ENCODE measurements at regions not wholly inside any gene's neighbourhood (a gene's known extent, or its start where the extent isn't known, plus 50 kb on each side); places are given as distances from the start of the nearest gene placed in this dataset.
"Not testable (repeated sequence)": the region's sequence is repeated elsewhere in the genome, so short reads cannot be mapped to it uniquely, and the experiment has no call there.

- no peak for DNase-seq
These were observed 157.0 kb downstream of the SHANK2 start for GRCh38 chr11:71095294-71095850.

- DNase-seq, result no peak
These were observed 157.9 kb downstream of the SHANK2 start for GRCh38 chr11:71094296-71095077.

DNA sequence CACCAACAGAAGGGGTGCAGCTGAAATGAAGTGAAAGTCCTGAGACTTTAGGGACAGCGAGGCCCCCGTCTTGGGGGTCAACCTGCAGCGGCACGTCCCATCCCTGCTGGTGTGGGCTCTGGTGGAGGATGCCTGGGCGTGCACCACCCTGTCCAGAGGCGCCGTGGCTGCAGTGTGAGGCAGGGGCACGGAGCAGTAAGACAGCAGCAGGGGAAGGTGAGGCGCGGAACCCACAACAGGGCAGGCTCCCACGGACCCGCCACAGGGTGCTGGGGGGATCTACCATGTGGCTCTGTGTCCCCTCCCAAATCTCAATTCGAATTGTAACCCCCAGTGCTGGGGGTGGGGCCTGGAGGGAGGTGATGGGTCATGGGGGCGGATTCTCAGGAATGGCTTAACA is 158.6 kb downstream of the SHANK2 start:
- DNase-seq, result no peak

DNA sequence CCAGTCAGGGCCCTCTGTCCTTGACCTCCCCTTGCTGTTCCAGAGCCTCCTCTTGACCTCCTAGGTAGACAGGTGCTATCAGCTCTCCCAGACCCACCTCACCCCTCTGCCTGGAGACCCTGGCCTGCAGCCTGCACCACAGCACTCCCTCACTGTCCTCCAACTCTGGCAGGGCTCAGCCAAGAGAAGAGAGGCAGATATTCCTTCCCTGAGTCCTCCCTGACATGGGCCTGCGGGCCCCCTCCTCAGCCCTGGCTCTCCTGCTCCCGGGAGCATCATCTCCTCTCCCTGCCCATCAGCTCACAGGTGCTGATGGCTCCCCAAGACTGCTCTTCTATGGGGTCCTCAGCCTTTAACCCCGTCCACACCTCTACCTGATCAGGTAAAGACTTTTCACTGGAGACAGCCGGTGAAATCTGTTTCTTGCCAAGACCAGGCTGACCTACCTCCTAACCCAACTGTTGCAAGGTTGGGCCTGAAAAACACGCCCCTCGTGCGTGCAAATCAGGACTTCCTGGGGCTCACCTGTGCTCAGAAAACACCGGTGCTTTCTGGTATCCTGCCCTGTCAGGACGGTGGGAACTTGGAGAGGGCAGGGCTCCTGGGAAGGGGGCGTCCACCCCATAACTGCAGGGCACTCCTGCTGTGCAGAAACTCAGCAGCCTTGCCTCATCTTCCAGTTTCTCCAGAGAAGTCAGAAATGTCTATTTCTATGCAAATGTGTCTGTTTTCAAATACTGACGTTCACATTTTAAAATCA is 160.7 kb downstream of the SHANK2 start:
- DNase-seq, result no peak

GRCh38 chr11:71089571-71089970 is 162.8 kb downstream of the SHANK2 start:
- no peak for DNase-seq

GRCh38 chr11:71088314-71089215 is 163.8 kb downstream of the SHANK2 start:
- DNase-seq, result not testable (repeated sequence)

- DNase-seq, result peak; percentile 67
These were observed 165.6 kb downstream of the SHANK2 start for GRCh38 chr11:71086687-71087258.

DNA sequence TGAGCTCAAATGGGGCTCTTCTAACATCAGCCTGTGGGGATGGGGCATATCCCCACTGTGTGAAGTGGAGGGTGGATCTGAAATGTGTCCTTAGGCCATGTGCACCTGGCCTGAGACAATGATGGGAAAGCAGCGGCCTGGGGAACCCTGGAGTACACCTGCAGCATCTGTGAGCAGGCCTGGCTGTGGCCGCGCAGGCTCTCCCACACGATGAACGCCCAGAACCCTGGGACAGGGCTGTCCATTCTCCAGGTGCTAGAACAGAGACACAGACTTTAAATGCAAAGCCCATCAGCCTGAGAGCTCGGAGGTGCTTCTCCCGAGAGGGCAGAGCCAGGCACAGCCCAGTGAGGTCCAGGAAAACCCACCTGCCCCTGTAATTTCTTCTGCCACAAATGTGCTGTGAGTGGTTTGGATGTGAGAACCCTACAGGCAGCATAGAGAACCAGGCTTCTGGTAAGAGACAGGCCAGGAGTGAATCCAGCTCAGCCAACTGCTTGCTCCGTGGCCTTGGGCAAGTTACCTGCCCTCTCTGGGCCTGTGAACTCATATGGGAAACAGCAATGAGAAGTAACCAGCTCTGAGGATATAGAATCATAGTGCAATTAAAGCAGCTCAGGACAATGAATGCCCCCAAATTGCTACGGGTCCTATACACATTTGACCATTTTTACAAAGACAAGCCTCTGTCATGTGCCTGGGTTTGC is 167.9 kb downstream of the SHANK2 start:
- no peak for DNase-seq

- DNase-seq, result no peak
These were observed 169.3 kb downstream of the SHANK2 start for GRCh38 chr11:71083105-71083504.

- DNase-seq, result no peak
These were observed 169.9 kb downstream of the SHANK2 start for GRCh38 chr11:71082454-71082853.

- no peak for DNase-seq
These were observed 170.6 kb downstream of the SHANK2 start for GRCh38 chr11:71081704-71082230.

DNA sequence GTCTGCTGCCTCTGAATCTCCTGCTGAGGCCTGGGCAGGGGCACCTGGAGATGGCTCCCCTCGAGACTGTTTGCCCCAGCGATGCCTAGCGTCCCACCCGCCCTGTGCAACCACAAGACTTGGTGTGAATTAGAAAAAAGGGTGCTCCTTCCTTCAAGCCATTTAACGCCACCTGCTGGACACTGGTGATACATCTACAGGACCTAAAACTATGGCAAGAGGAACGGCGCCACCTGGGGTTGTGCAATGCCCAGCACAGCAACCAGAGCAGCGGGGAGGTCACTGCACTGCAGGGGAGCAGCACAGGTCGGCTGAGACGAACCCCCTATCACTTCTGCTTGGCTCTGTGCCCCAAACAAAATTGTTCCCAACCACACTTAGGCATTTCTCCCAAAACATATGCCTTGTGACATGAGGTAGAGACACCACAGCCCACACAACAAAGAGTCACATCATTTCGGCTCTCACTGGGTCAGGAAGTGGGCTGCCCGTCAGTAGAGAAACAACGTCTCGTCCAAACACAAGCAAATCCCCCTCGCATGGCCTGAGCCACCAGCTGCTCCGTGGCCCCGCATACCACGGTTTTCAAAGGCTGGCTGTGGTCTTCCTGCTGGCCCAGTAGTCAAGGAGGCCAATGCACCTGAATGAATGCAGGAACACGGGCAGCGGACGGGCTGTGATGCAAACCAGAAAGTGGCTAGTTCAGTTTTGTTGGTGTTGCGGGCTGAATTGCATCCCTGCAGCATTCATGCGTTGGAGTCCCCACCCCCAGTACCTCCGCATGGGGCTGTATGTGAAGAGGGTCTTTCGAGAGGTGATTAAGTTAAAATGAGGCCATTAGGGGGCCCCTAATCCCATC is 171.9 kb downstream of the SHANK2 start:
- DNase-seq, result peak; percentile 83

DNA sequence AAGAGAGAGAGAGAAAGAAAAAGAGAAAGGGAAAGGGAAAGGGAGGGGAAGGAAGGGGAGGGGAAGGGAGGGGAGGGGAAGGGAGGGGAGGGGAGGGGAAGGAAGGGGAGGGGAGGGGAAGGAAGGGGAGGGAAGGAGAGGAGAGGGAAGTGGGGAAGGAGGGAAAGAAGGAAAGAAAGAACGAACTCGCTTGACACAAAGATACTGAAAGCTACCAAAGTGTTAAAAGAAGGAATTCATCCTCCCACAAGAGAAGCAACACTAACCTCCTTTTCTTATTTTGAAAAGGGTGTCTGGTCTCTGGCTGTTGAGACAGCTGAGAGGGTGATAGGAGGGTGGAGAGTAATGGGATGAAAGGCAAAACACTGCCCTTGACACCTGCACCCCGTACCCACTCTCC is 172.6 kb downstream of the SHANK2 start:
- DNase-seq, result no peak

GRCh38 chr11:71078482-71078881 is 173.9 kb downstream of the SHANK2 start:
- peak; percentile 12 for DNase-seq

- DNase-seq, result peak; percentile 43
These were observed 175.7 kb downstream of the SHANK2 start for GRCh38 chr11:71076525-71077304.

DNA sequence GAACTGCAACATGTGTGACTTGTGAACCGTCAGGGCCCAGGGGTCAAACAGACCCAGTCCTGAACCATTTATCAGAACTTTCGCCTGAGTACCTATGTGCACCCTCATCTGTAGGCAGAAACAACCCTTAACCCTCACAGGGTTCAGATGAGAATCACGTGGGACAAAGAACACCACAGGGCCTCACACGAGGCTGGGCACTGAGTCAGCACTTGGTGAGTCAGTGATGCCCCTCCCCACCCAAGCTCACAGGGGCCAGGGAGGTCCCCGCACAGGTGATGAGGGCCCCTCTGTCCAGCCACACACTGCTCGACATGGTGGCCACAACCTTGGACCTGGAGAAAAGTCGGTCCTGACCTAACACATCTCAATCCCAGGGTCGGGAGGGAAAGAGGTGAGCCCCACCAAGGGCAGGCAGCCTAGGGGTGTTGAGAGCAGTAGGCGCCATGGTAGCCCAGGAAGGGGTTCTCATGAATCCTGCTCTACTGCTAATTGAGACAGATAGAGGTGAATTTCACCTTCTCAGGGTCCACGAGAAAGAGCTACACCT is 176.4 kb downstream of the SHANK2 start:
- no peak for DNase-seq

- DNase-seq, result no peak
These were observed 177.2 kb downstream of the SHANK2 start for GRCh38 chr11:71075116-71075720.

DNA sequence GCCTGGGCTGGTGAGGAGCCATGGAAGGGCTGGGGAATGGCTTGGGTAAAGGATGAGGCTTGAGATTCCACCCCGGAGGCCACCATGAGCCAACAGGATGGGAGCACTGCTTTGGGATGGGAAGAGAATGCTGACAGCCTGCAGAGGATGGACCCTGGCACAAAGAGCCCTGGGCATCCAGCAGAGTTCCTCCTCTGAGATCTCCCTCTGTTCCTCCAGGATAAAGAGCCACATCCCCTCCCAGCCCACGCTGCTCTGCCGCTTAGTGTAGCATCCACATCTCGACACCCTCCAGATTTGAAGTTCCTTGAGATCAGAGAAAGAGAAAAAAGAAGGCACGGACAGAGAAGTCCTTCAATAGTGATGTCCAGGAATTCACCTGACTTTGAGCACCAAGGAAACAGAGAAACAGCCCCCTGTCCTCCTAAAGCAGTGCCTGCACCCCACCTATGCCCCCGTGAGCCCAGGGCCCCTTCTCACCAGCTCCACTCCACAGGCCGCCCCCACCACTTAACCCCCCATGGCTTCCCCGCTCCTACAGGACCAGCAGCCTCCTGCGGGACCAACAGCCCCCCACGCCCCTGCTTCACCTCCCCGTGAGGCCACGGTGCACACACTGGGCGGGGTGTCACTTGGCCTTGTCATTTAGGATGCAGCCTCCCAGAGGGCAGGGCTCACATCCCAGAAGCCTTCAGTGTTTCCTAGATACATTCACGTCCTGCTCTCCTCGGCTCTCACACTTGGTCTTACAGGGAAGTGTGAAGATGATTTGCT is 180.5 kb downstream of the SHANK2 start:
- no peak for DNase-seq
